ENCODE measurements at regions not wholly inside any gene's neighbourhood (a gene's known extent, or its start where the extent isn't known, plus 50 kb on each side); places are given as distances from the start of the nearest gene placed in this dataset.

- DNase-seq, result no peak
These were observed 94.5 kb upstream of the MYCN start for GRCh38 chr2:15845737-15846405.

DNA sequence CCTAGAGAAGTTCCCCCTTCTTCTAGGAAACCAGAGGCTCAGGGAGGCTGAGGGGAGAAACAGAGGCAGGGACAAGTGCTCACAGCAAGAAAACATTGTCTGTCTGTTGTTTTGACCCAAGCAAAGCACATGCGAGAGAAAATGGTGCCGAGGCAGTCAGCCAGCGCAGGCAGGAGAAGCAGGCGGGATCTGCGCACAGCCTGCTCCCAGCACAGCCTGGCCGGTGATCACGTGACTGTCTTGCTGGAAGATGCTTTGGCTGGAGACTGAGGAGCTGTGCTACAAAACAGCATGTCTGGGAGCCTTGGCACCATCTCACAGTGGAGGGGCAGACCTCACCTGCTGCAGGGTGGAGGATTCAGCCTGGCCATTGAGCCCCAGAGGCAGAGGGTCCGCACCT lies 93.7 kb upstream of the MYCN start:
- DNase-seq, result no peak

- no peak for DNase-seq
These were observed 89.8 kb upstream of the MYCN start for GRCh38 chr2:15850534-15850933.

GRCh38 chr2:15851076-15851693 lies 89.2 kb upstream of the MYCN start:
- no peak for DNase-seq

- DNase-seq, result no peak
These were observed 87.5 kb upstream of the MYCN start for GRCh38 chr2:15852811-15853210.

DNA sequence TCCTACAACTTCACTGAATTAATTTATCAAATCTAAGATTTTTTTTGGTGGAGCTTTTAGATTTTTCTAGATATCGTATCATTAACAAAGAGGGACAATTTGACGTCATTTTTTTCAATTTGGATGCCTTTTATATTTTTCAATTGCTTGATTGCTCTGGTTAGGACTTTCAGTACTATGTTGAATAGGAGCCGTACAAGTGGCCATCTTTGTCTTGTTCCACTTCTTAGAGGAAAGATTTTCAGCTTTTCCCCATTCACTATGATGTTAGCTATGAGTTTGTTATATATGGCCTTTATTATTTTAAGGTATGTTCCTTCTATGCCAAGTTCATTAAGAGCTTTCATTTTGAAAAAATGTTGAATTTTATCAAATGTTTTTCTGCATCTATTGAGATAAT lies 86.4 kb upstream of the MYCN start:
- no peak for DNase-seq

- DNase-seq, result no peak
These were observed 84.5 kb upstream of the MYCN start for GRCh38 chr2:15855766-15856260.

DNA sequence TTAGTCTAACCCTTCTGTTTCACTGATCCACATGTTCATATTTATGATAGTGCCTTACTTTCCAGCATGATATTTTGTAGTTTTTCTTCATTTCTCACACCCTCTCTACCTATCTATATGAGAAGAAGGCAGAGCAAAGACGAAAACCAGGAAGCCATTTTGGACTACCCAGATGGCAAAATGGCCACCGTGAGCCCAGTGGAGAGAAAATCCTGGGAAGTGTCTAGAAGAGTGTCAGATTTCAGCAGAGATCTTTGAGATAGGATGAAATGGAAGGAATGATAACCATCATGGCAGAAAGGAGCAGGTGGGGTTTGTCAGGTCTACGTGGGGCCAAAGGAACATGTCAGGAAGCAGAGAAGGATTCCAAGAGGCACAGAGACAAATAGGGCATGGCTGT lies 84.0 kb upstream of the MYCN start:
- DNase-seq, result no peak

- no peak for DNase-seq
These were observed 81.9 kb upstream of the MYCN start for GRCh38 chr2:15858466-15858865.

GRCh38 chr2:15860051-15860663 lies 80.2 kb upstream of the MYCN start:
- no peak for DNase-seq

DNA sequence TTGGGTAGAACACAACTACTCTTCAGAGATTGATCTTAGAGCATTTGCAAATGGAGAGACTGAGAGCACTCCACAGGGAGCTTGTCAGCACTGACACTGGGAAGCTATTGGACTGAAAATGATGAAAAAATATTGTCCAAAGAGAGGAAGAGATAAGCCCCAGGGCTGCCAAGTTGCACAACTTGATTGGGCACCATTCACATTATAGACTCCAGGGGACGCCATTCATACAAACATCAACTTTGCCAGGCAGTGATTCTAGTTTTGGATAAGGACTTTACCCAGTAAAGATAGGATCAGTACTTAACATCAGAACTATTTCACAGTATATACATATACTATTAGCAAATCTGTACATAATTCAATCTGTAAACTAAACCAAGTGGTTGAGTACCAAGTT lies 79.6 kb upstream of the MYCN start:
- DNase-seq, result no peak

GRCh38 chr2:15861172-15861822 lies 79.1 kb upstream of the MYCN start:
- no peak for DNase-seq

DNA sequence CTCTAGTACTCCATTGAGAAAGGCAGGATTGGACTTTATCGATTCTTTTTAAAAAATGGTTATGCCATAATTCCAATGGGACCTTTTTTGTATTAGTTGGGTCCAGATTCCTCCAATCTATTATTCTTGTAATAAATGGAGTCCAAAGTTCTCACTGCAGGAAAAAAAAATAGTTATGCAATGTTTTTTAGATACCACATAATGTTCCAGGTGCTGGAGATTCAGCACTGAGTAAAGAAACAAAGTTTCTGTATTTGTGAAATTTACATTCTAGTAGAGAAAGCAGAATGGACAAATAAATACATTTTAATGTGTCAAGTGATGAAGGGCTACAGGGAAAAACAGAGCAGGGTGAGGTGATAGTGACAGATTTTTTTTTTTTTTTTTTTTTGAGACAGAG lies 78.5 kb upstream of the MYCN start:
- no peak for DNase-seq

DNA sequence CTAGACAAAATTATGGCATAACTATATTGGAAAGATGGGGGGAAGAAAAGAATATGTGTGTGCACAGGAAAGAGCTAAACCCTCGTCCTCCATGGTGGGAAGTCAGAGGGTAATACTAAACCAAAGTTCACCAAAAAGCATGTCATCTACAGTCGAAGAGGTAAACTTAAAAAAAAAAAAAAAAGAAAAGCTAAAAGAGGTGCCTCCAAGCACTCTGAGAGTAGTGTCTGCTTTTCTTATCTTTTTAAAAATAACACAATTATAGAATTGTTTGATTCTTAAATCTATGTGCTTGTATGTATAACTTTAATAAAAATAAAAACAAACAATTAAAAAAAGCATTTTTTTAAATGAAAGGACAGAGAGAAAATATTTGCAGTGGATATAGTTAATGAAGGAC lies 77.3 kb upstream of the MYCN start:
- no peak for DNase-seq

DNA sequence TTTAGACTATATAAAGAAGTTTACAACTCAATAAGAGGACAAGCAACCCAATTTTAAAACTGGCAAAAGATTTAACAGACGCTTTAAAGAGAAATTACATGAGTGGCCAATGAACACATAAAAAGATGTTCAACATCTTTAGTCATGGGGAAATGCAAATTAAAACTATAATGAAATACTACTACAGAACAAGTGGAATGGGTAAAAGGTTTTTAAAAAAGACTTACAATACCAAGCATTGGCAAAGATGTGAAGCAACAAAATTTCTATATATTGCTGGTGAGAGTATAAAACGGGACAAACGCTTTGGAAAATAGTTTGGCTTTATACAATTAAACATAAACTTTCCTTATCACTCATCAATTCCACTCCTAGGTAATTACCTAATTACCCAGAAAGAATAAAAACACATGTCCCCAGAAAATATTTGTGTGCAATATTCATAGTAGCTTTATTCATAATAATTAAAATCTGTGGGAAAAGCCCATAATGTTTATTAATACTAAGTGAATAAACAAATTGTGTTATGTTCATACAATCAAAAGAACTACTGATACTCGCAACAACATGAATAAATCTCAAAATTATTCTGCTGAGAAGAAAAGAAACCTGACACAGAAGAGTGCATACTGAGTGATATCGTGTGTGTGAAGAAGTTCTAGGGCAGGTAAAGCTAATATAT lies 76.7 kb upstream of the MYCN start:
- no peak for DNase-seq

GRCh38 chr2:15864176-15864769 lies 76.1 kb upstream of the MYCN start:
- no peak for DNase-seq

- no peak for DNase-seq
These were observed 74.4 kb upstream of the MYCN start for GRCh38 chr2:15865923-15866322.

DNA sequence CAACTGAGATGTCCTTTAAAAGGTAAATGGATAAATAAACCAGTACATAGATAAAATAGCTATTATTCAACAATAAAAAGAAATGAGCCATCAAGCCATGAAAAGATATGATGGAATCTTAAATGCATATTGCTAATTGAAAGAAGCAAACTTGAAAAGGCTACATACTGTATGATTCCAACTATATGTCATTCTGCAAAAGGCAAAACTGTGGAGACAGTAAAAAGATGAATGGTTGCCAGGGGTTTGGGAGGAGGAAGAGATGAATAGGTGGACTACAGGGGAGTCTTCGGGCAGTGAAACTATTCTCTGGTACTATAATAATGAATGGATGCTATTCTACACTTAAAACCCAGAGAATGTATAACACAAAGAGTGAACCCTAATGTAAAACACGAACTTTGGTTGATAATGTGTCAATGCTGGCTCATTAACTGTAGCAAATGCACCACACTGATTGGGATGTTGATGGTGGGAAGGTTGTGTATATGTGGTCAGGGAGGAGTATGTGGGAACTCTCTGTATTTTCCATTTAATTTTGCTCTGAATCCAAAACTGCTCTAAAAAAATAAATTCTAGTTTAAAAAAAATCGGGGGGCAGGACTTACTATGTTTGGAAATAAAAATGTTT lies 73.7 kb upstream of the MYCN start:
- no peak for DNase-seq

DNA sequence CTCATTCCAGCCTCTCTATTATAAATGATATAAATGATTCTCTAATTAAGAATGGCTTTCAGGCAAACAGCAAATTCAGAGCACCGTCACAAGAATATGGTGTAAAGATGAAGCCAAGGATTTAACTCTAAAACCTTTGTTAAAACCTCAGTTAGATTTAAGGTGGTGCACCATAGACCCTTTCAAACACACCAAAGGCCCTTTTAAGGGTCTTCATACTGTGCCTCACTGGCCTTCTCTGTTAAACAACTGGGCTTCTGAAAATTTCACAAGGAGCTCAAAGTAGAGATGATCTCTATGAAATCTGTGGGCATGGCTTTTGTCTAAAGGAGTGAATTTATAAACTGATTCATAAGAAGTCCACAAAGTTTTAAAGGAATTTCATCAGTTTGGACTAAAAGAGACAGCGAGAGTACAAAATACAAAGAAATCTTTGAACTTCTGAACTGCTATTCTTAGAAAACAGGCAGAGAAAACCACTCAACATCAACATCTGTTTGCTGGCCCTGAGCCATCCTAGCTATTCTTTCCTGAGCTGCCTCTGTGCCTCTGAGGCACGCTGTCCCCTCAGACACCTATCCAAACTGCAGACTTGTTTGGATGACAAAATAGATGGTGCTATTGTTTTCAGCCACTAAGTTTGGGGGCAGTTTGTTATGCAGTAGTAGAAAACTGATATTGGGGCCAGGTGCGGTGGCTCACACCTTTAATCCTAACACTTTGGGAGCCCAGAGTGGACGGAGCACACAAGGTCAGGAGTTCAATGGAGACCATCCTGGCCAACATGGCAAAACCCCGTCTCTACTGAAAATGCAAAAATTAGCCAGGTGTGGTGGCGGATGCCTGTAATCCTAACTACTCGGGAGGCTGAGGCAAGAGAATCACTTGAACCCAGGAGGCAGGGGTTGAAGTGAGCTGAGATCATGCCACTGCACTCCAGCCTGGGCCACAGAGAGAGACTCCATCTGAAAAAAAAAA lies 72.9 kb upstream of the MYCN start:
- no peak for DNase-seq

- no peak for DNase-seq
These were observed 72.2 kb upstream of the MYCN start for GRCh38 chr2:15868186-15868585.

- DNase-seq, result no peak
These were observed 71.6 kb upstream of the MYCN start for GRCh38 chr2:15868704-15869103.
